ENCODE measurements at regions not wholly inside any gene's neighbourhood (a gene's known extent, or its start where the extent isn't known, plus 50 kb on each side); places are given as distances from the start of the nearest gene placed in this dataset.

- no peak overlapping the region for H2BK12ac ChIP-seq (ENCODE audit: insufficient read length, low read depth, low read length)
- H3K23me2 ChIP-seq (ENCODE audit: insufficient read length, low read depth, low read length, poor library complexity, severe bottlenecking): no peaks in the 10 kb centered on the region
- TF ChIP-seq CTCF (conservative IDR thresholded peaks at IDR 0.05): no peak
- no peak for DNase-seq
- H3K18ac ChIP-seq (ENCODE audit: insufficient read length, low read depth, low read length): no peak overlapping the region
- no peak overlapping the region for H3T11ph ChIP-seq (ENCODE audit: low read length)
- no peak overlapping the region for H3K56ac ChIP-seq (ENCODE audit: insufficient read length, low read depth, low read length)
- Mint-ChIP-seq H3K9me3 (peaks cover 10 to 36% of the 10 kb centered on the region in 2 experiments), H3K27ac (no peak overlapping the region), H3K4me3 (no peak overlapping the region), H3K4me1 (peaks cover 3 to 7% of the 10 kb centered on the region in 2 experiments; a peak in 2 of 4 replicates), H3K36me3 (ENCODE audit: insufficient read depth in 1 of 3, low read depth in 3 of 3) (no peaks in the 10 kb centered on the region; a peak in 1 of 7 replicates), H3K27me3 (ENCODE audit: low read depth) (no peaks in the 10 kb centered on the region; the same call in 1 of the 2 replicates)
- H2BK15ac ChIP-seq (ENCODE audit: low read depth, low read length): no peak overlapping the region
- no peaks in the 10 kb centered on the region for H3K79me1 ChIP-seq (ENCODE audit: insufficient read depth, low read depth, low read length, poor library complexity, severe bottlenecking)
- no peak overlapping the region for H4K5ac ChIP-seq (ENCODE audit: insufficient read length, low read depth, low read length)
- no peaks in the 10 kb centered on the region for H3K27me3 ChIP-seq (ENCODE audit: insufficient read depth, low read length)
- H2BK120ac ChIP-seq (ENCODE audit: low read depth, low read length, poor library complexity, severe bottlenecking): no peak overlapping the region
- H3K79me2 ChIP-seq (ENCODE audit: insufficient read depth, low read length): no peaks in the 10 kb centered on the region
- no peak overlapping the region for H2AFZ ChIP-seq (ENCODE audit: low read length)
- no peak overlapping the region for H2BK5ac ChIP-seq (ENCODE audit: insufficient read length, low read length)
- no peaks in the 10 kb centered on the region for H3K9me3 ChIP-seq (ENCODE audit: control insufficient read depth, low read depth, low read length)
- H3K14ac ChIP-seq (ENCODE audit: insufficient read depth, low read length): no peak overlapping the region
- no peak overlapping the region for H3K9ac ChIP-seq (ENCODE audit: extremely low read depth, insufficient read length, low read length)
- no peak overlapping the region for H3K4me2 ChIP-seq (ENCODE audit: insufficient read depth, insufficient read length, low read length)
- H4K20me1 ChIP-seq (ENCODE audit: control insufficient read depth, insufficient read depth, insufficient read length): no peaks in the 10 kb centered on the region
- H2BK20ac ChIP-seq (ENCODE audit: low read depth, low read length, poor library complexity, severe bottlenecking): no peak overlapping the region
- no CpG with 5 or more reads among the region's 3 CpGs for WGBS (ENCODE audit: extremely low coverage, insufficient read length, low lambda C conversion rate)
- no peak overlapping the region for H3K27ac ChIP-seq (ENCODE audit: insufficient read length, low read depth, low read length)
- no peak overlapping the region for H4K91ac ChIP-seq (ENCODE audit: insufficient read length, low read depth, low read length)
- H3K4me1 ChIP-seq (ENCODE audit: insufficient read depth, low read length): no peaks in the 10 kb centered on the region
- no peak overlapping the region for H3K23ac ChIP-seq (ENCODE audit: insufficient read length, low read depth, low read length)
- H4K8ac ChIP-seq (replicated peaks; ENCODE audit: insufficient read length, low read depth, low read length): no peak overlapping the region
- H3K4ac ChIP-seq (ENCODE audit: low read depth, low read length): no peak overlapping the region
- H2AK5ac ChIP-seq (ENCODE audit: insufficient read length, low read length): no peak overlapping the region
Observed at GRCh38 chr2:31725444-31725843, 144.7 kb upstream of the SRD5A2 start.

Data from H9 (cell line).